Loucy (cell line): ENCODE measurements at regions not wholly inside any gene's neighbourhood (a gene's known extent, or its start where the extent isn't known, plus 50 kb on each side); places are given as distances from the start of the nearest gene placed in this dataset.

Experiments used
- EZH2phosphoT487 ChIP-seq: fragments of 200-600 bp; IDR thresholded peaks from 2 replicates; pipeline ENCODE4 v1.6.1; 2018; ENCODE audit warnings: antibody characterized with exemption, mild to moderate bottlenecking, moderate library complexity, borderline replicate concordance
- TF ChIP-seq, protein P1 (sequence below): fragments of 200-600 bp; sonication (generic); conservative IDR thresholded peaks from 2 replicates; pipeline ENCODE4 v1.5.1; 2014; ENCODE audit warnings: mild to moderate bottlenecking, antibody characterized with exemption, low read length

DNA sequence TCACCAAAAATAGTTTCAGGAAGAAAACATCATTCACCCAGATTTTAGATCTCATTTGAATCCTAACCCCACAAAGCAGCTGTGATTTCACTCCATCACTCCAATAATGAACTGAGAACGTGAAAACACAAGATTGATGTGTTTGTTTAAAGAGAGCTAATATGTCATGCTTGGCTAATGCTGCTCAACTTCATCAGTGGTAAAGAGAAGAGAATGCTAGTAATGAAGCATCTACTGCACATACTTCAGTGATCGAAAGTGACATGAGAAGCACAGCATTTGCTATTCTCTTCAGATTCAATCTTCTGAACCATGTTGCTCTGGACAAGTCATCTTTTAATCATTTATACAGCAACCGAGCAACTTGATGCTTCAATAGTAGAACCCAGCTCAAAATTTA is 874.7 kb downstream of the EFNA5 start:
- TF ChIP-seq, protein P1, sequence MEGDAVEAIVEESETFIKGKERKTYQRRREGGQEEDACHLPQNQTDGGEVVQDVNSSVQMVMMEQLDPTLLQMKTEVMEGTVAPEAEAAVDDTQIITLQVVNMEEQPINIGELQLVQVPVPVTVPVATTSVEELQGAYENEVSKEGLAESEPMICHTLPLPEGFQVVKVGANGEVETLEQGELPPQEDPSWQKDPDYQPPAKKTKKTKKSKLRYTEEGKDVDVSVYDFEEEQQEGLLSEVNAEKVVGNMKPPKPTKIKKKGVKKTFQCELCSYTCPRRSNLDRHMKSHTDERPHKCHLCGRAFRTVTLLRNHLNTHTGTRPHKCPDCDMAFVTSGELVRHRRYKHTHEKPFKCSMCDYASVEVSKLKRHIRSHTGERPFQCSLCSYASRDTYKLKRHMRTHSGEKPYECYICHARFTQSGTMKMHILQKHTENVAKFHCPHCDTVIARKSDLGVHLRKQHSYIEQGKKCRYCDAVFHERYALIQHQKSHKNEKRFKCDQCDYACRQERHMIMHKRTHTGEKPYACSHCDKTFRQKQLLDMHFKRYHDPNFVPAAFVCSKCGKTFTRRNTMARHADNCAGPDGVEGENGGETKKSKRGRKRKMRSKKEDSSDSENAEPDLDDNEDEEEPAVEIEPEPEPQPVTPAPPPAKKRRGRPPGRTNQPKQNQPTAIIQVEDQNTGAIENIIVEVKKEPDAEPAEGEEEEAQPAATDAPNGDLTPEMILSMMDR = no peak
- TF ChIP-seq EZH2phosphoT487 = no peak
